H9 (cell line): ENCODE measurements at regions not wholly inside any gene's neighbourhood (a gene's known extent, or its start where the extent isn't known, plus 50 kb on each side); places are given as distances from the start of the nearest gene placed in this dataset.

Experiments used
- DNase-seq: peaks from one replicate; pipeline ENCODE4 v3.0.0-alpha.2; 2017
- H2AFZ ChIP-seq: one replicate; pipeline ENCODE4 v1.6.1; 2013; ENCODE audit warnings: mild to moderate bottlenecking, low read length, control low read depth, moderate library complexity
- H2AK5ac ChIP-seq: 2 replicates; pipeline ENCODE4 v1.6.1; 2013; ENCODE audit warnings: low read length, control low read depth, mixed read lengths; ENCODE audit not compliant: insufficient read length
- H2BK120ac ChIP-seq: one replicate; pipeline ENCODE4 v1.6.1; 2013; ENCODE audit warnings: low read depth, mild to moderate bottlenecking, low read length, control low read depth, inconsistent platforms; ENCODE audit not compliant: poor library complexity, severe bottlenecking
- H2BK12ac ChIP-seq: 2 replicates; pipeline ENCODE4 v1.6.1; 2013; ENCODE audit warnings: low read length, control low read depth, mixed read lengths, low read depth; ENCODE audit not compliant: insufficient read length
- H2BK15ac ChIP-seq: 2 replicates; pipeline ENCODE4 v1.6.1; 2013; ENCODE audit warnings: low read depth, low read length, control low read depth
- H2BK20ac ChIP-seq: one replicate; pipeline ENCODE4 v1.6.1; 2013; ENCODE audit warnings: low read depth, mild to moderate bottlenecking, low read length, control low read depth, inconsistent platforms; ENCODE audit not compliant: poor library complexity, severe bottlenecking
- H2BK5ac ChIP-seq: 2 replicates; pipeline ENCODE4 v1.6.1; 2013; ENCODE audit warnings: low read length, control low read depth, mixed read lengths; ENCODE audit not compliant: insufficient read length
- H3K14ac ChIP-seq: 2 replicates; pipeline ENCODE4 v1.6.1; 2013; ENCODE audit warnings: low read length, control low read depth; ENCODE audit not compliant: insufficient read depth
- H3K18ac ChIP-seq: 2 replicates; pipeline ENCODE4 v1.6.1; 2013; ENCODE audit warnings: low read depth, mild to moderate bottlenecking, mixed read lengths, low read length, control low read depth; ENCODE audit not compliant: insufficient read length
- H3K23ac ChIP-seq: 2 replicates; pipeline ENCODE4 v1.6.1; 2013; ENCODE audit warnings: low read length, control low read depth, mixed read lengths, low read depth; ENCODE audit not compliant: insufficient read length
- H3K23me2 ChIP-seq: 2 replicates; pipeline ENCODE4 v1.6.1; 2013; ENCODE audit warnings: low read depth, mild to moderate bottlenecking, mixed read lengths, low read length, control low read depth; ENCODE audit not compliant: insufficient read length, poor library complexity, severe bottlenecking
- H3K27ac ChIP-seq: 2 replicates; pipeline ENCODE4 v1.5.1; 2013; ENCODE audit warnings: low read length, control low read depth, mixed read lengths, low read depth; ENCODE audit not compliant: insufficient read length
- H3K27me3 ChIP-seq: 2 replicates; pipeline ENCODE4 v1.6.1; 2013; ENCODE audit warnings: low read length, control low read depth, inconsistent platforms; ENCODE audit not compliant: insufficient read depth
- H3K4ac ChIP-seq: 2 replicates; pipeline ENCODE4 v1.6.1; 2013; ENCODE audit warnings: low read depth, mild to moderate bottlenecking, control low read depth, inconsistent platforms, low read length, moderate library complexity
- H3K4me1 ChIP-seq: 2 replicates; pipeline ENCODE4 v1.6.1; 2013; ENCODE audit warnings: low read length, control low read depth, inconsistent platforms; ENCODE audit not compliant: insufficient read depth
- H3K4me2 ChIP-seq: 2 replicates; pipeline ENCODE4 v1.6.1; 2013; ENCODE audit warnings: low read length, control low read depth, mixed read lengths; ENCODE audit not compliant: insufficient read length, insufficient read depth
- H3K56ac ChIP-seq: 2 replicates; pipeline ENCODE4 v1.6.1; 2013; ENCODE audit warnings: low read depth, mild to moderate bottlenecking, mixed read lengths, low read length, control low read depth; ENCODE audit not compliant: insufficient read length
- H3K79me1 ChIP-seq: 2 replicates; pipeline ENCODE4 v1.6.1; 2013; ENCODE audit warnings: low read depth, mild to moderate bottlenecking, moderate library complexity, low read length, control low read depth, inconsistent platforms; ENCODE audit not compliant: insufficient read depth, poor library complexity, severe bottlenecking
- H3K79me2 ChIP-seq: 2 replicates; pipeline ENCODE4 v1.6.1; 2013; ENCODE audit warnings: low read length, control low read depth, inconsistent platforms; ENCODE audit not compliant: insufficient read depth
- H3K9ac ChIP-seq: 2 replicates; pipeline ENCODE4 v1.6.1; 2013; ENCODE audit warnings: low read length, control low read depth, mixed read lengths; ENCODE audit not compliant: insufficient read length; ENCODE audit errors: extremely low read depth
- H3K9me3 ChIP-seq: one replicate; pipeline ENCODE4 v1.6.1; 2013; ENCODE audit warnings: low read depth, low read length, inconsistent platforms; ENCODE audit not compliant: control insufficient read depth
- H3T11ph ChIP-seq: one replicate; pipeline ENCODE4 v1.6.1; 2013; ENCODE audit warnings: mild to moderate bottlenecking, low read length, control low read depth, inconsistent platforms
- H4K20me1 ChIP-seq: one replicate; pipeline ENCODE4 v1.6.1; 2013; ENCODE audit not compliant: control insufficient read depth, insufficient read length, insufficient read depth
- H4K5ac ChIP-seq: 2 replicates; pipeline ENCODE4 v1.6.1; 2013; ENCODE audit warnings: low read depth, mild to moderate bottlenecking, mixed read lengths, low read length, control low read depth; ENCODE audit not compliant: insufficient read length
- H4K8ac ChIP-seq: replicated peaks from 2 replicates; pipeline ENCODE4 v1.6.1; 2013; ENCODE audit warnings: low read length, control low read depth, mixed read lengths, low read depth; ENCODE audit not compliant: insufficient read length
- H4K91ac ChIP-seq: 2 replicates; pipeline ENCODE4 v1.6.1; 2013; ENCODE audit warnings: low read depth, mild to moderate bottlenecking, moderate library complexity, mixed read lengths, low read length, control low read depth; ENCODE audit not compliant: insufficient read length
- H3K27ac Mint-ChIP-seq, 3 experiments: 2 replicates in 2 of 3; 3 replicates in 1 of 3; pipeline ENCODE4 v1.8.0; 2020 to 2021; ENCODE audit warnings: mixed read lengths in 3 of 3, mild to moderate bottlenecking in 1 of 3, moderate library complexity in 1 of 3
- H3K27me3 Mint-ChIP-seq: 2 replicates; pipeline ENCODE4 v1.8.0; 2021; ENCODE audit warnings: low read depth, mild to moderate bottlenecking, moderate library complexity, mixed read lengths
- H3K36me3 Mint-ChIP-seq, 3 experiments: 2 replicates in 2 of 3; 3 replicates in 1 of 3; pipeline ENCODE4 v1.8.0; 2020 to 2021; ENCODE audit warnings: low read depth in 3 of 3, mixed read lengths in 3 of 3; ENCODE audit not compliant: insufficient read depth in 1 of 3
- H3K4me1 Mint-ChIP-seq, 2 experiments: 2 replicates each; pipeline ENCODE4 v1.8.0; 2020; ENCODE audit warnings: mixed read lengths in 2 of 2
- H3K4me3 Mint-ChIP-seq, 2 experiments: 2 replicates in 1 of 2; 3 replicates in 1 of 2; pipeline ENCODE4 v1.8.0; 2020 to 2021; ENCODE audit warnings: mild to moderate bottlenecking in 2 of 2, mixed read lengths in 2 of 2, moderate library complexity in 1 of 2
- H3K9me3 Mint-ChIP-seq, 2 experiments: 2 replicates in 1 of 2; 3 replicates in 1 of 2; pipeline ENCODE4 v1.8.0; 2020; ENCODE audit warnings: mild to moderate bottlenecking in 2 of 2, mixed read lengths in 2 of 2, moderate library complexity in 1 of 2
- WGBS: extraction: QIAGEN DNeasy Blood & Tissue Kit; methylation state at CpG from one replicate; pipeline ENCODE4 v1.1.7; 2013; ENCODE audit warnings: missing lambda C conversion rate, low lambda C conversion rate, mixed read lengths; ENCODE audit not compliant: insufficient read length; ENCODE audit errors: extremely low coverage; 5-methylcytosine and 5-hydroxymethylcytosine counted together
- TF ChIP-seq, protein P1 (sequence below): fragments of 200-600 bp; sonication (generic); conservative IDR thresholded peaks from 3 replicates; pipeline ENCODE4 v1.8.0; 2021; ENCODE audit warnings: antibody characterized with exemption, mild to moderate bottlenecking

DNA sequence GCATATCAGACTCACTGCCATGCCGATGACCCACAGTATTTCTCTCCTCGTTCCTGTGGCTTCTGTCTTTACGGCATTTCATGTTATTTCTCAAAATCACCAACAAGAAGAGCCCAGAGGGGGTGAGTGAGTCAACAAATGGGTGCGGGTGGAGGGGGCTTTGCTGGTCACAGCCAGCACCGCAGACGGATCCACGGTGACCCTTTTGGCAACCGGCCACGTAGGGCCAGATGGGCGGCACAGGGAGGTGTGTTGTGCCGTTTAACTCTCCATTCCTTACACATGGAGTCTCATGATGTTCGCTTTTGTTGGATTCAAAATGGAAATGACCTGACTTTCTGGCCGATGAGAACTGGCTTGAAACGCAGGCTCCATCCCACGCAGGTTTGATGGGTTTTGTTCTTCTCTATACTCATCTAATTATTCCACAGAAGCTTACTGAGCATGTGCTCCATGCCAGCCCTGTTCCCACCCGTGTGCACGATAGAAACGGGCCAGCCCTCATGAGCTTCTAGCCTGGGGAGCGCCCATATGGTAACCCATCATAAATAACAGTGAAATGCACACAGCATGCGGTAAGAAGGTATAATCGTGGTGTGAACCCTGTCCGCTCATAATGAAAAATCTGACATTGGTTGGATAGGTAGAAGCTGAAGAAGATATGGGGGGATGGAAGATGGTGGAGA lies 319.9 kb downstream of the BRD1 start:
- no peak overlapping the region for H2BK12ac ChIP-seq
- DNase-seq: no peak
- H3K56ac ChIP-seq: no peak overlapping the region
- H2AFZ ChIP-seq: no peak overlapping the region
- no peak overlapping the region for H3K4me3 Mint-ChIP-seq
- H3K27ac ChIP-seq: no peak overlapping the region
- H3K14ac ChIP-seq: no peak overlapping the region
- H4K5ac ChIP-seq: no peak overlapping the region
- no peaks in the 10 kb centered on the region for H3K9me3 ChIP-seq
- no peak overlapping the region for H4K8ac ChIP-seq
- H3K18ac ChIP-seq: no peak overlapping the region
- H3K4me1 ChIP-seq: peaks cover 5% of the 10 kb centered on the region; the same call in 1 of the 2 replicates
- H3T11ph ChIP-seq: no peak overlapping the region
- H3K27me3 Mint-ChIP-seq: peaks cover 5% of the 10 kb centered on the region
- no peak overlapping the region for H3K9ac ChIP-seq
- H3K4me1 Mint-ChIP-seq: peaks cover 9 to 12% of the 10 kb centered on the region in 2 experiments
- H3K23ac ChIP-seq: no peak overlapping the region
- TF ChIP-seq, protein P1, sequence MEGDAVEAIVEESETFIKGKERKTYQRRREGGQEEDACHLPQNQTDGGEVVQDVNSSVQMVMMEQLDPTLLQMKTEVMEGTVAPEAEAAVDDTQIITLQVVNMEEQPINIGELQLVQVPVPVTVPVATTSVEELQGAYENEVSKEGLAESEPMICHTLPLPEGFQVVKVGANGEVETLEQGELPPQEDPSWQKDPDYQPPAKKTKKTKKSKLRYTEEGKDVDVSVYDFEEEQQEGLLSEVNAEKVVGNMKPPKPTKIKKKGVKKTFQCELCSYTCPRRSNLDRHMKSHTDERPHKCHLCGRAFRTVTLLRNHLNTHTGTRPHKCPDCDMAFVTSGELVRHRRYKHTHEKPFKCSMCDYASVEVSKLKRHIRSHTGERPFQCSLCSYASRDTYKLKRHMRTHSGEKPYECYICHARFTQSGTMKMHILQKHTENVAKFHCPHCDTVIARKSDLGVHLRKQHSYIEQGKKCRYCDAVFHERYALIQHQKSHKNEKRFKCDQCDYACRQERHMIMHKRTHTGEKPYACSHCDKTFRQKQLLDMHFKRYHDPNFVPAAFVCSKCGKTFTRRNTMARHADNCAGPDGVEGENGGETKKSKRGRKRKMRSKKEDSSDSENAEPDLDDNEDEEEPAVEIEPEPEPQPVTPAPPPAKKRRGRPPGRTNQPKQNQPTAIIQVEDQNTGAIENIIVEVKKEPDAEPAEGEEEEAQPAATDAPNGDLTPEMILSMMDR: no peak
- H2BK5ac ChIP-seq: no peak overlapping the region
- H2BK120ac ChIP-seq: no peak overlapping the region
- H3K79me2 ChIP-seq: no peaks in the 10 kb centered on the region
- H3K27me3 ChIP-seq: no peaks in the 10 kb centered on the region
- no peaks in the 10 kb centered on the region for H3K79me1 ChIP-seq
- H4K91ac ChIP-seq: no peak overlapping the region
- no peak overlapping the region for H3K4me2 ChIP-seq
- H3K27ac Mint-ChIP-seq: no peak overlapping the region
- H2AK5ac ChIP-seq: no peak overlapping the region
- H3K9me3 Mint-ChIP-seq: peaks cover 10 to 13% of the 10 kb centered on the region in 2 experiments
- no CpG with 5 or more reads among the region's 22 CpGs for WGBS
- no peak overlapping the region for H2BK20ac ChIP-seq
- no peaks in the 10 kb centered on the region for H4K20me1 ChIP-seq
- no peak overlapping the region for H3K4ac ChIP-seq
- H3K23me2 ChIP-seq: no peaks in the 10 kb centered on the region
- H2BK15ac ChIP-seq: no peak overlapping the region
- peaks cover 0 to 11% (median 2%) of the 10 kb centered on the region in 3 experiments; a peak in 4 of 7 replicates for H3K36me3 Mint-ChIP-seq
